Caco-2 (cell line): ENCODE measurements at regions not wholly inside any gene's neighbourhood (a gene's known extent, or its start where the extent isn't known, plus 50 kb on each side); places are given as distances from the start of the nearest gene placed in this dataset.

Source experiments
- BruUV-seq: library from RNA; stranded (reverse); fragments of 400-500 nt; replicated peaks from 2 replicates; lab custom pipeline; 2021; lab: Mats Ljungman, UMichigan
- CTCF ChIA-PET: fragments of 300-600 bp; sonication (Branson Sonifier 250); formaldehyde crosslinking; loops from one replicate; lab custom pipeline; 2022; ENCODE audit warnings: antibody characterized with exemption; lab: Charles Lee
- POLR2A ChIA-PET: fragments of 300-600 bp; sonication (Branson Sonifier 250); formaldehyde crosslinking; loops from one replicate; lab custom pipeline; 2022; ENCODE audit warnings: antibody characterized with exemption; lab: Charles Lee
- DNase-seq, 2 experiments: peaks; one replicate each; pipeline versions ENCODE4 v3.0.0 to v3.0.0-alpha.2; 2020 to 2022
- H3K27me3 ChIP-seq: replicated peaks from 2 replicates; pipeline ENCODE4 v1.6.0; 2011; ENCODE audit warnings: low read length; ENCODE audit not compliant: control insufficient read depth, insufficient read depth
- H3K36me3 ChIP-seq: 2 replicates; pipeline ENCODE4 v1.5.1; 2011; ENCODE audit warnings: low read length; ENCODE audit not compliant: control insufficient read depth, insufficient read depth
- H3K4me1 ChIP-seq: fragments of 250-450 bp; sonication (Bioruptor Pico); 2 replicates; pipeline ENCODE4 v1.5.1; 2020; ENCODE audit warnings: mild to moderate bottlenecking
- H3K4me3 ChIP-seq: 2 replicates; pipeline ENCODE4 v1.5.1; 2011; ENCODE audit warnings: low read depth, mild to moderate bottlenecking, control low read depth, low read length
- H3K9me3 ChIP-seq: fragments of 250-450 bp; sonication (Bioruptor Pico); 2 replicates; pipeline ENCODE4 v1.5.1; 2020; ENCODE audit warnings: mild to moderate bottlenecking, moderate library complexity
- H3K27ac Mint-ChIP-seq: one replicate; pipeline ENCODE4 v1.8.0; 2022; ENCODE audit warnings: mixed read lengths; ENCODE audit not compliant: unreplicated experiment
- H3K27me3 Mint-ChIP-seq: one replicate; pipeline ENCODE4 v1.8.0; 2022; ENCODE audit warnings: mixed read lengths; ENCODE audit not compliant: insufficient read depth, unreplicated experiment
- H3K36me3 Mint-ChIP-seq: one replicate; pipeline ENCODE4 v1.8.0; 2022; ENCODE audit warnings: mild to moderate bottlenecking, mixed read lengths; ENCODE audit not compliant: insufficient read depth, unreplicated experiment
- H3K4me1 Mint-ChIP-seq: one replicate; pipeline ENCODE4 v1.8.0; 2022; ENCODE audit warnings: low read depth, mixed read lengths; ENCODE audit not compliant: unreplicated experiment
- H3K4me3 Mint-ChIP-seq: one replicate; pipeline ENCODE4 v1.8.0; 2022; ENCODE audit warnings: mild to moderate bottlenecking, moderate library complexity, mixed read lengths; ENCODE audit not compliant: unreplicated experiment
- H3K9me3 Mint-ChIP-seq: one replicate; pipeline ENCODE4 v1.8.0; 2022; ENCODE audit warnings: mixed read lengths; ENCODE audit not compliant: unreplicated experiment
- CTCF ChIP-seq, 2 experiments: fragments of 200-600 bp in 1 of 2; IDR thresholded peaks; 1 replicate in 1 of 2; 2 replicates in 1 of 2; pipeline versions ENCODE4 v1.5.1 to v1.8.0; 2011 to 2022; ENCODE audit warnings: antibody characterized with exemption in 1 of 2, control low read depth in 1 of 2, inconsistent platforms in 1 of 2, low read depth in 1 of 2, low read length in 1 of 2, mild to moderate bottlenecking in 1 of 2, moderate library complexity in 1 of 2; ENCODE audit not compliant: insufficient read depth in 1 of 2, severe bottlenecking in 1 of 2, unreplicated experiment in 1 of 2
- intact Hi-C: fragments of 100-400 bp; cut with micrococcal nuclease; formaldehyde crosslinking; loops from one replicate; pipeline ENCODE4 v1.10.0; 2022; ENCODE audit not compliant: unreplicated experiment

GRCh38 chr6:66051812-66052211, 344.8 kb upstream of the EYS start:
- no peak for DNase-seq
- H3K27ac Mint-ChIP-seq = no peak overlapping the region
- Histone ChIP-seq H3K4me3 (no peak overlapping the region), H3K27me3 (no peaks in the 10 kb centered on the region), H3K36me3 (no peaks in the 10 kb centered on the region), H3K9me3 (no peaks in the 10 kb centered on the region), H3K4me1 (no peaks in the 10 kb centered on the region)
- no peaks in the 10 kb centered on the region for H3K27me3 Mint-ChIP-seq
- H3K4me3 Mint-ChIP-seq = no peak overlapping the region
- H3K36me3 Mint-ChIP-seq = no peaks in the 10 kb centered on the region
- no peaks in the 10 kb centered on the region for H3K9me3 Mint-ChIP-seq
- ChIA-PET CTCF (no interaction called here), POLR2A (no interaction called here)
- BruUV-seq = no TSS peak
- H3K4me1 Mint-ChIP-seq = no peaks in the 10 kb centered on the region
- no peak for TF ChIP-seq CTCF (IDR thresholded peaks at IDR 0.05; ENCODE audit: insufficient read depth in 1 of 2, low read depth in 1 of 2, low read length in 1 of 2, severe bottlenecking in 1 of 2, unreplicated experiment in 1 of 2)
- intact Hi-C loops = no loop called here

GRCh38 chr6:66048684-66049474, 341.9 kb upstream of the EYS start:
- H3K4me1 Mint-ChIP-seq = no peaks in the 10 kb centered on the region

GRCh38 chr6:66032626-66033025, 325.6 kb upstream of the EYS start:
- Mint-ChIP-seq H3K27me3 (no peaks in the 10 kb centered on the region), H3K9me3 (no peaks in the 10 kb centered on the region), H3K4me3 (no peak overlapping the region), H3K36me3 (no peaks in the 10 kb centered on the region), H3K27ac (no peak overlapping the region), H3K4me1 (no peaks in the 10 kb centered on the region)
- H3K9me3 ChIP-seq = no peaks in the 10 kb centered on the region
- no TSS peak for BruUV-seq
- TF ChIP-seq CTCF (IDR thresholded peaks at IDR 0.05; ENCODE audit: insufficient read depth in 1 of 2, low read depth in 1 of 2, low read length in 1 of 2, severe bottlenecking in 1 of 2, unreplicated experiment in 1 of 2) = no peak
- no peak overlapping the region for H3K4me3 ChIP-seq
- DNase-seq = no peak
- no peaks in the 10 kb centered on the region for H3K36me3 ChIP-seq
- H3K4me1 ChIP-seq = no peaks in the 10 kb centered on the region
- H3K27me3 ChIP-seq = no peaks in the 10 kb centered on the region
- intact Hi-C loops = no loop called here
- POLR2A ChIA-PET = no interaction called here
- CTCF ChIA-PET = no interaction called here

More at GRCh38 chr6:66048684-66049474, 341.9 kb upstream of the EYS start:
- POLR2A ChIA-PET = no interaction called here
- DNase-seq = no peak
- CTCF ChIA-PET = no interaction called here
- H3K27me3 ChIP-seq = no peaks in the 10 kb centered on the region
- H3K4me1 ChIP-seq = no peaks in the 10 kb centered on the region
- no peaks in the 10 kb centered on the region for H3K9me3 ChIP-seq
- H3K36me3 Mint-ChIP-seq = no peaks in the 10 kb centered on the region
- no peak for TF ChIP-seq CTCF (IDR thresholded peaks at IDR 0.05; ENCODE audit: insufficient read depth in 1 of 2, low read depth in 1 of 2, low read length in 1 of 2, severe bottlenecking in 1 of 2, unreplicated experiment in 1 of 2)
- H3K27me3 Mint-ChIP-seq = no peaks in the 10 kb centered on the region
- intact Hi-C loops = no loop called here
- H3K4me3 ChIP-seq = no peak overlapping the region
- H3K4me3 Mint-ChIP-seq = no peak overlapping the region
- H3K36me3 ChIP-seq = no peaks in the 10 kb centered on the region
- H3K9me3 Mint-ChIP-seq = no peaks in the 10 kb centered on the region
- H3K27ac Mint-ChIP-seq = no peak overlapping the region
- no TSS peak for BruUV-seq
